CD4-positive, CD25-positive, alpha-beta regulatory T cell (primary cell): ENCODE measurements at regions not wholly inside any gene's neighbourhood (a gene's known extent, or its start where the extent isn't known, plus 50 kb on each side); places are given as distances from the start of the nearest gene placed in this dataset.

ENCODE experiments used
- ATAC-seq, 2 donors: fragments of 150-1000 bp; cut with Tn5 transposase; one replicate each; pipeline ENCODE4 v1.10.0; 2021; ENCODE audit warnings: low read depth in 2 of 2, moderate number of reproducible peaks in 2 of 2, moderate library complexity in 1 of 2
- DNase-seq, 3 donors: peaks; one replicate each; pipeline versions ENCODE4 v3.0.0 to v3.0.0-alpha.2; 2012 to 2022; ENCODE audit warnings: mixed read lengths in 1 of 3
- H3K27ac ChIP-seq: one replicate; pipeline ENCODE4 v1.7.0; 2013; ENCODE audit warnings: mild to moderate bottlenecking, low read length; ENCODE audit not compliant: insufficient read depth, poor library complexity, severe bottlenecking
- H3K27me3 ChIP-seq: one replicate; pipeline ENCODE4 v1.7.0; 2013; ENCODE audit warnings: low read length; ENCODE audit not compliant: control insufficient read depth, insufficient read depth
- H3K36me3 ChIP-seq: one replicate; pipeline ENCODE4 v1.7.0; 2013; ENCODE audit warnings: mild to moderate bottlenecking, low read length, moderate library complexity; ENCODE audit not compliant: control insufficient read depth, insufficient read depth
- H3K4me1 ChIP-seq: 2 replicates; pipeline ENCODE4 v1.7.0; 2013; ENCODE audit warnings: mild to moderate bottlenecking, low read length; ENCODE audit not compliant: insufficient read depth, control insufficient read depth, poor library complexity, severe bottlenecking
- H3K4me3 ChIP-seq: one replicate; pipeline ENCODE4 v1.7.0; 2013; ENCODE audit warnings: low read depth, mild to moderate bottlenecking, low read length, moderate library complexity
- H3K9me3 ChIP-seq, 2 experiments: 1 replicate in 1 of 2; 2 replicates in 1 of 2; pipeline ENCODE4 v1.7.0; 2013; ENCODE audit warnings: low read length in 2 of 2, mild to moderate bottlenecking in 1 of 2, moderate library complexity in 1 of 2; ENCODE audit not compliant: control insufficient read depth in 2 of 2
- H3K27ac Mint-ChIP-seq, 3 donors: one replicate each; pipeline ENCODE4 v1.8.0; 2020 to 2022; ENCODE audit warnings: mild to moderate bottlenecking in 3 of 3, mixed read lengths in 3 of 3, moderate library complexity in 2 of 3
- H3K27me3 Mint-ChIP-seq: one replicate; pipeline ENCODE4 v1.8.0; 2022; ENCODE audit warnings: mild to moderate bottlenecking, mixed read lengths
- H3K36me3 Mint-ChIP-seq: one replicate; pipeline ENCODE4 v1.8.0; 2020; ENCODE audit warnings: mixed read lengths
- H3K4me1 Mint-ChIP-seq, 4 donors: one replicate each; pipeline ENCODE4 v1.8.0; 2020 to 2022; ENCODE audit warnings: mixed read lengths in 4 of 4, mild to moderate bottlenecking in 1 of 4
- H3K4me3 Mint-ChIP-seq, 4 donors: one replicate each; pipeline ENCODE4 v1.8.0; 2020 to 2022; ENCODE audit warnings: mild to moderate bottlenecking in 4 of 4, mixed read lengths in 4 of 4, moderate library complexity in 3 of 4
- H3K9me3 Mint-ChIP-seq, 7 donors: one replicate each; pipeline ENCODE4 v1.8.0; 2020 to 2022; ENCODE audit warnings: mixed read lengths in 7 of 7, mild to moderate bottlenecking in 3 of 7, moderate library complexity in 2 of 7

DNA sequence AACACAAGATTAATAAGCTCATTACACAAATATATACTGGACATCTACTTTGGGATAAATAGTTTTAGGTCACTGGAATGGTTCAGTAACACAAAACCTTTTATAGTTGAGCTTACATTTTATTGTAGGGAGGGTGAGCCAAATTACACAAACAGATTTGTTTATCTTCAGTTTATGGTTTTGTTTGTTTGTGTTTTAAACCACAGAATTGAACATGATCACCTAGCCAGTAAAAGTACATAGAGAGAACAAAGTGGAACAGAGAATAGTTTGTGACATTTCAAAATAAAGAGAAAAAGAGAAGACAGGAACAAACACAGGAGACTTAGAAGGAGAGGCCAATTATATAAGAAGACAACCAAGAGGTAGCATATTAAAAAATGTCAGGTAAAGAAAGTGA, 1930.2 kb upstream of the PCDH20 start:
- no peaks in the 10 kb centered on the region for H3K36me3 Mint-ChIP-seq
- DNase-seq = no peak
- no peaks in the 10 kb centered on the region for H3K36me3 ChIP-seq
- H3K27me3 ChIP-seq = no peaks in the 10 kb centered on the region
- H3K4me1 Mint-ChIP-seq = no peaks in the 10 kb centered on the region
- no peak overlapping the region for H3K4me3 Mint-ChIP-seq
- H3K4me3 ChIP-seq = no peak overlapping the region
- peaks cover 5 to 41% (median 7%) of the 10 kb centered on the region in 7 donors for H3K9me3 Mint-ChIP-seq
- H3K27ac Mint-ChIP-seq = no peak overlapping the region
- H3K4me1 ChIP-seq = no peaks in the 10 kb centered on the region
- peaks cover 0 to 2% of the 10 kb centered on the region in 2 experiments for H3K9me3 ChIP-seq
- no peak for ATAC-seq
- H3K27ac ChIP-seq = no peak overlapping the region
- H3K27me3 Mint-ChIP-seq = no peaks in the 10 kb centered on the region

DNA sequence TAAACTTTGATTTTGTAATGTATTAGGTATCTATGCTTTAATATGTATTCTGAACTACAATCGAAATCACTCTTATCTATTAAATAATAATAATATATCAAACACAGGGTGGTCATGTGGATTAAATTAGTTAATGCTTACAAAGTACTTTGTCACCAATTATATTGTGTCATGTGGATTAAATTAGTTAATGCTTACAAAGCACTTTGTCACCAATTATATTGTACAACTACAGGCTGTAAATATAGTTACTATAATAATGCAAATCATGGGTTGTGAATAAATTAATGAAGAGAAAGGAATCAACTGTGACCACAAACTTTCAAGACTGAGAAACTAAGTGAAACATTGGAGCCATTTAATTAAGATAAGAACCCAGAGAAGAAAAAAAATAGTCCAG, 1929.1 kb upstream of the PCDH20 start:
- Mint-ChIP-seq H3K27ac (no peak overlapping the region), H3K27me3 (no peaks in the 10 kb centered on the region), H3K36me3 (no peaks in the 10 kb centered on the region), H3K4me3 (no peak overlapping the region), H3K9me3 (peaks cover 4 to 41% (median 5%) of the 10 kb centered on the region in 7 donors), H3K4me1 (no peaks in the 10 kb centered on the region)
- no peak overlapping the region for H3K27ac ChIP-seq
- DNase-seq (no peak), ATAC-seq (no peak)
- no peaks in the 10 kb centered on the region for H3K36me3 ChIP-seq
- no peaks in the 10 kb centered on the region for H3K27me3 ChIP-seq
- no peak overlapping the region for H3K4me3 ChIP-seq
- H3K9me3 ChIP-seq = peaks cover 0 to 2% of the 10 kb centered on the region in 2 experiments
- H3K4me1 ChIP-seq = no peaks in the 10 kb centered on the region

DNA sequence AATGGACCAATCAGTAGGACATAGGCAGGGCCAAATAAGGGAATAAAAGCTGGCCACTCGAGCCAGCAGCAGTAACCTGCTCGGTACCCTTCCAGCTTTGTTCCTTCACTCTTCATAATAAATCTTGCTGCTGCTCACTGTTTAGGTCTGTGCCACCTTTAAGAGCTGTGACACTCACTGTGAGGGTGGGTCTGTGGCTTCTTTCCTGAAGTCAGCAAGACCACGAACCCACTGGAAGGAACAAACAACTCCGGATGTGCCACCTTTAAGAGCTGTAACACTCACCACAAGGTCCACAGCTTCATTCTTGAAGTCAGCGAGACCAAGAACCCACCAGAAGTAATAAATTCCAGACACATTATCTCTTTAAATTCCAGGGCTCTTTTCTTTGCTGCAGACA, 1922.3 kb upstream of the PCDH20 start:
- Histone ChIP-seq H3K36me3 (no peaks in the 10 kb centered on the region), H3K27ac (no peak overlapping the region), H3K9me3 (peaks cover 2 to 28% of the 10 kb centered on the region in 2 experiments), H3K4me3 (no peak overlapping the region), H3K4me1 (no peaks in the 10 kb centered on the region), H3K27me3 (no peaks in the 10 kb centered on the region)
- Mint-ChIP-seq H3K27ac (no peak overlapping the region), H3K27me3 (no peaks in the 10 kb centered on the region), H3K36me3 (no peaks in the 10 kb centered on the region), H3K4me1 (peaks cover 0 to 4% (median 0%) of the 10 kb centered on the region in 4 donors), H3K4me3 (no peak overlapping the region), H3K9me3 (peaks cover 0 to 38% (median 9%) of the 10 kb centered on the region in 7 donors)
- ATAC-seq = no peak
- DNase-seq = no peak

DNA sequence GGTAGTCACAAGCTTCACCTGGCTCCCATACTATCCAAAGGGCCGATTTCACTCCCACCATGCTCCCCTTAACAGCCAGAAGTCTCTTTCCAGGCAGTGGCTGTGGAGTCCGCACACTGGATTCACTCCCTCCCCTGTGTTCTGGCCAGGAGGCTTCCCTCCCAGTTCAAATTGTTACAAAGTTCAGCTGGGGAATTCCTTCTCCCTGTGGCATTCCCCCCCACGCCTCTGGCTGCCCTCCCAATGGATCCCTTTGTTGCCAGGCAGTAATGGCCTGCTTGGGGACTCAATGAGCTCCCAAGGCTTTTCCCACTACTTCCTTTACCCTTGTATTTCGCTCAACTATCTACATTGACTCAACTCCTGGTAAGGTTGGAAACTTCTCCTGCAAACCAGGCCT, 1921.4 kb upstream of the PCDH20 start:
- Histone ChIP-seq H3K9me3 (peaks cover 0 to 28% of the 10 kb centered on the region in 2 experiments), H3K36me3 (no peaks in the 10 kb centered on the region), H3K4me1 (no peaks in the 10 kb centered on the region), H3K27me3 (no peaks in the 10 kb centered on the region), H3K27ac (no peak overlapping the region), H3K4me3 (no peak overlapping the region)
- no peaks in the 10 kb centered on the region for H3K27me3 Mint-ChIP-seq
- peaks cover 0 to 4% (median 0%) of the 10 kb centered on the region in 4 donors for H3K4me1 Mint-ChIP-seq
- no peak overlapping the region for H3K27ac Mint-ChIP-seq
- ATAC-seq = no peak
- H3K36me3 Mint-ChIP-seq = no peaks in the 10 kb centered on the region
- no peak overlapping the region for H3K4me3 Mint-ChIP-seq
- no peak for DNase-seq
- peaks cover 0 to 34% (median 12%) of the 10 kb centered on the region in 7 donors for H3K9me3 Mint-ChIP-seq

DNA sequence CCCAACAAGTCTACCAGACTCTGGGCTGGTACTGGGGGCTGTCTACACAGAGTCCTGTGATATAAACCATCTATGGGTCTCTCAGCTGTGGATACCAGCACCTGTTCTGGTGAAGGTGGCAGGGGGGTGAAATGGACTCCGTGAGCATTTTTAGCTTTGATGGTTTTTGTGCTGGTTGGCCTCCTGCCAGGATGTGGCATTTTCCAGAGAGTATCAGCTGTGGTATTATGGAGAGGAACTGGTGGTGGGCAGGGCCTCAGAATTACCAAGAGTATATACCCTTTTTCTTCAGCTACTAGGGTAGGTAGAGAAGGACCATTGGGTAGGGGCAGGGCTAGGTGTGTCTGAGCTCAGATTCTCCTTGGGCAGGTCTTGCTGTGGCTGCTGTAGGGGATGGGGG, 1920.9 kb upstream of the PCDH20 start:
- Mint-ChIP-seq H3K27me3 (no peaks in the 10 kb centered on the region), H3K36me3 (no peaks in the 10 kb centered on the region), H3K4me1 (peaks cover 0 to 4% (median 0%) of the 10 kb centered on the region in 4 donors), H3K4me3 (no peak overlapping the region), H3K9me3 (peaks cover 0 to 34% (median 12%) of the 10 kb centered on the region in 7 donors), H3K27ac (no peak overlapping the region)
- Histone ChIP-seq H3K4me3 (no peak overlapping the region), H3K36me3 (no peaks in the 10 kb centered on the region), H3K9me3 (peaks cover 0 to 28% of the 10 kb centered on the region in 2 experiments), H3K4me1 (no peaks in the 10 kb centered on the region), H3K27me3 (no peaks in the 10 kb centered on the region), H3K27ac (no peak overlapping the region)
- ATAC-seq (no peak), DNase-seq (no peak)

DNA sequence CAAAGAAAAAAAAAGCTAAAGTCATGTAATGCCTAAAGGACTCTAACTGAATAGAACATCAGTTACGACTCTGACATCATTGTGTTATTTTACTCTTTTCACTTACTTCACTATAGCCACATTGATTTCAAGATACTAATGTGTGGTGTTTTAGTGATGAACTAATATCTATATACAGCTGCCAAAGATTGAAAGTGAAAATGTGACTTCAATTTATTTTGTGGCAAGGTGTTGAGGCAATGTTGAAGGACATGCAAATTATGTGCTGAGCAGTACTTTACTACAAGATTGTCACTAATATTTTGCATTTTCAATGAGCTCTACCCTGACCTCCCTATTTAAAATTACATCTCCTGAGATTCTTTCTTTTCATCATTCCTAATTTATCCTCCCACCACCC, 1911.9 kb upstream of the PCDH20 start:
- H3K27me3 Mint-ChIP-seq = no peaks in the 10 kb centered on the region
- ATAC-seq = no peak
- Histone ChIP-seq H3K9me3 (no peaks in the 10 kb centered on the region), H3K36me3 (no peaks in the 10 kb centered on the region), H3K27me3 (no peaks in the 10 kb centered on the region), H3K27ac (no peak overlapping the region), H3K4me1 (no peaks in the 10 kb centered on the region), H3K4me3 (no peak overlapping the region)
- H3K9me3 Mint-ChIP-seq = peaks cover 3 to 15% (median 6%) of the 10 kb centered on the region in 7 donors
- no peaks in the 10 kb centered on the region for H3K36me3 Mint-ChIP-seq
- no peak overlapping the region for H3K4me3 Mint-ChIP-seq
- H3K4me1 Mint-ChIP-seq = no peaks in the 10 kb centered on the region
- no peak for DNase-seq
- no peak overlapping the region for H3K27ac Mint-ChIP-seq

DNA sequence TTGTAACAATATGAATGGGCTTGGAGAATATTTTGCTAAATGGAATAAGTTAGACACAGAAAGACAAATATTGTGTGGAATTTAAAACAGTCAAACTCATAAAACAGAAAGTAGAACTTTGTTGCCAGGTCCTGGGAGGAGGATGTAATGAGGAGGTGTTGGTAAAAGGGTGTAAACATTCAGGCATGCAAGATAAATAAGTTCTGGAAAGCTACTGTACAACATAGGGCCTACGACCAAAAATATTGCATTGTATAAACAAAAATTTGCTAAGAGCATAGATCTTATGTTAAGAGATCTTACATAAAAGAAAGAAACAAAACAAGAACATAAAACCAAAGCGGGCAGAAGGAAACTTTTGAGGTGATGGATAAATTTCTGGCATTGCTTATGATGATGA, 1907.8 kb upstream of the PCDH20 start:
- Mint-ChIP-seq H3K36me3 (no peaks in the 10 kb centered on the region), H3K27me3 (no peaks in the 10 kb centered on the region), H3K9me3 (peaks cover 0 to 17% (median 3%) of the 10 kb centered on the region in 7 donors), H3K4me1 (no peaks in the 10 kb centered on the region), H3K27ac (no peak overlapping the region), H3K4me3 (no peak overlapping the region)
- no peaks in the 10 kb centered on the region for H3K4me1 ChIP-seq
- no peak overlapping the region for H3K4me3 ChIP-seq
- H3K9me3 ChIP-seq = peaks cover 0 to 3% of the 10 kb centered on the region in 2 experiments
- H3K36me3 ChIP-seq = no peaks in the 10 kb centered on the region
- H3K27me3 ChIP-seq = no peaks in the 10 kb centered on the region
- no peak overlapping the region for H3K27ac ChIP-seq
- ATAC-seq (no peak), DNase-seq (no peak)

DNA sequence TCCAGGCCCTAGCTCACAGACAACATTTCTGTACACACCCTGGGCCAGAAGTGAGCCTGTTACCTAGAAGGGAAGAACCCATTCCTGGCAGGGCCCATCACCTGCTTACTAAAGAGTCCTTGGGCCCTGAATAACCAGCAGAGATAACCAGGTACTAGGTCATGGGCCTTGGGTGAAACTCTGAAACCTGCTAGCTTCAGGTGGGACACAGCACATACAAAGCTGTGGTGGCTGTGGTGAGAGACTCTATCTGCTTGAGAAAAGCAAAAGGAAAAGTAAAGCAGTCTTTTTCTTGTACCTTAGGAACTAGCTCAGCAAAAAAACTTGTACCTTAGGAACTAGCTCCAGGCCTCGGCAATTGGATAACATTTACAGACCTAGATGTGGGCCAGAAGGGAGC, 1895.9 kb upstream of the PCDH20 start:
- no peaks in the 10 kb centered on the region for H3K4me1 ChIP-seq
- ATAC-seq = no peak
- Mint-ChIP-seq H3K27me3 (no peaks in the 10 kb centered on the region), H3K27ac (no peak overlapping the region), H3K4me1 (no peaks in the 10 kb centered on the region), H3K4me3 (no peak overlapping the region), H3K9me3 (peaks cover 0 to 17% (median 6%) of the 10 kb centered on the region in 7 donors), H3K36me3 (no peaks in the 10 kb centered on the region)
- H3K27me3 ChIP-seq = no peaks in the 10 kb centered on the region
- no peak overlapping the region for H3K4me3 ChIP-seq
- DNase-seq = no peak
- peaks cover 3 to 8% of the 10 kb centered on the region in 2 experiments for H3K9me3 ChIP-seq
- H3K27ac ChIP-seq = no peak overlapping the region
- no peaks in the 10 kb centered on the region for H3K36me3 ChIP-seq
